GM12878 (cell line): ENCODE measurements at regions not wholly inside any gene's neighbourhood (a gene's known extent, or its start where the extent isn't known, plus 50 kb on each side); places are given as distances from the start of the nearest gene placed in this dataset.

Source experiments
- ATF7 ChIP-seq: fragments of 450-650 bp; IDR thresholded peaks from 2 replicates; pipeline ENCODE4 v1.6.1; 2016; ENCODE audit warnings: low read depth, mild to moderate bottlenecking
- BHLHE40 ChIP-seq, 2 experiments: fragments of 450-650 bp in 1 of 2; IDR thresholded peaks; 2 replicates each; pipeline ENCODE4 v1.6.1; 2011 to 2017; ENCODE audit warnings: low read depth in 2 of 2, borderline replicate concordance in 1 of 2, improper control_type of control experiment in 1 of 2, low read length in 1 of 2, mild to moderate bottlenecking in 1 of 2
- E2F4 ChIP-seq: IDR thresholded peaks from 2 replicates; pipeline ENCODE4 v1.6.1; 2012; ENCODE audit warnings: low read depth, low read length, improper control_type of control experiment
- MLLT1 ChIP-seq: fragments of 450-650 bp; IDR thresholded peaks from 2 replicates; pipeline ENCODE4 v1.6.1; 2016; ENCODE audit warnings: mild to moderate bottlenecking
- RELB ChIP-seq: fragments of 450-650 bp; IDR thresholded peaks from 2 replicates; pipeline ENCODE4 v1.6.1; 2017; ENCODE audit warnings: low read depth, mild to moderate bottlenecking, moderate library complexity
- SMARCA5 ChIP-seq: fragments of 450-650 bp; IDR thresholded peaks from 2 replicates; pipeline ENCODE4 v1.6.1; 2017; ENCODE audit warnings: mild to moderate bottlenecking
- TCF7 ChIP-seq: IDR thresholded peaks from 2 replicates; pipeline ENCODE4 v1.6.1; 2014; ENCODE audit warnings: antibody characterized with exemption, borderline replicate concordance
- ZBTB4 ChIP-seq: fragments of 450-650 bp; formaldehyde crosslinking; IDR thresholded peaks from 2 replicates; pipeline ENCODE4 v1.4.0; 2022; ENCODE audit warnings: mild to moderate bottlenecking, moderate library complexity
- ZBTB40 ChIP-seq: fragments of 450-650 bp; IDR thresholded peaks from 2 replicates; pipeline ENCODE4 v1.6.1; 2016; ENCODE audit warnings: mild to moderate bottlenecking, moderate library complexity, borderline replicate concordance

DNA sequence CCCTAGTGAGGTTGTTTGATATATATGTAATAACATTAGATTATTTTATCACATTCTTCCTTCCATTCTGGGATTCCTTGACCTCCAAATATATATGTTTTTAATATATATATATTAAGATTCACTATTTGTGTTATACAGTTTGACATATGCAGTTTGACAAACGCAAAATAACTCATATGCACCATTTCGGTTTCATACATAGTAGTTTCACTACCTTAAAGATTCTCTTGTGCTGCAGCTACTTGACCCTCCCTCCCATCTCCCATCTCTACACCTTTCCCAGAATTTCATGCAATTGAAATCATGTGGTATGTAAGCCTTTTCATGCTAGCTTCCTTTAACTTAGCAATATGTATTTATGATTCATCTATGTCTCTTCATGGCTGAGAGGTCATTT is 1244.4 kb downstream of the SORCS3 start (continued):
- no peak for TF ChIP-seq MLLT1
- TF ChIP-seq E2F4: no peak
- TF ChIP-seq BHLHE40 (IDR thresholded peaks at IDR 0.05; ENCODE audit: borderline replicate concordance in 1 of 2, low read depth in 2 of 2, low read length in 1 of 2): no peak
- TF ChIP-seq ZBTB4 (CRISPR knock-in tag): no peak
- TF ChIP-seq RELB: no peak
- no peak for TF ChIP-seq ATF7
- no peak for TF ChIP-seq TCF7
- no peak for TF ChIP-seq ZBTB40
- no peak for TF ChIP-seq SMARCA5
